Spleen (tissue), 7 donors: ENCODE measurements at regions not wholly inside any gene's neighbourhood (a gene's known extent, or its start where the extent isn't known, plus 50 kb on each side); places are given as distances from the start of the nearest gene placed in this dataset.

Source experiments
- CTCF ChIP-seq, 11 experiments: fragments of 200-600 bp in 7 of 11; fragments of 450-650 bp in 4 of 11; sonication (generic) in 4 of 11; IDR thresholded peaks in 8 of 11; conservative IDR thresholded peaks in 3 of 11; 1 replicate in 7 of 11; 2 replicates in 4 of 11; pipeline versions ENCODE4 v1.4.0 to v1.8.0; 2016 to 2021; ENCODE audit warnings: antibody characterized with exemption in 11 of 11, inconsistent platforms in 4 of 11, mild to moderate bottlenecking in 1 of 11
- POLR2A ChIP-seq, 3 donors: fragments of 450-650 bp; IDR thresholded peaks; one replicate each; pipeline ENCODE4 v1.5.1; 2017; ENCODE audit warnings: antibody characterized with exemption in 3 of 3, mild to moderate bottlenecking in 1 of 3
- donor health status: DM: no; HTN: no; CAD: no; lungs with moderate emphysema.
- donor health status: DM: no; HTN: no; CAD: no.
- donor health status: DM: no; HTN: no; CAD: no.

GRCh38 chr11:134677891-134678551 lies 266.0 kb upstream of the B3GAT1 start:
- no peak for TF ChIP-seq POLR2A (IDR thresholded peaks at IDR 0.05)
- no peak for TF ChIP-seq CTCF (IDR thresholded peaks at IDR 0.05 in 8 of 11, conservative IDR thresholded peaks at IDR 0.05 in 3 of 11)
